Activated CD4-positive, alpha-beta T cell treated with anti-CD3 and anti-CD28 coated beads for 1 hour (primary cell): ENCODE measurements at regions not wholly inside any gene's neighbourhood (a gene's known extent, or its start where the extent isn't known, plus 50 kb on each side); places are given as distances from the start of the nearest gene placed in this dataset.

ENCODE experiments used
- DNase-seq: peaks from one replicate; pipeline ENCODE4 v3.0.0-alpha.2; 2020

DNA sequence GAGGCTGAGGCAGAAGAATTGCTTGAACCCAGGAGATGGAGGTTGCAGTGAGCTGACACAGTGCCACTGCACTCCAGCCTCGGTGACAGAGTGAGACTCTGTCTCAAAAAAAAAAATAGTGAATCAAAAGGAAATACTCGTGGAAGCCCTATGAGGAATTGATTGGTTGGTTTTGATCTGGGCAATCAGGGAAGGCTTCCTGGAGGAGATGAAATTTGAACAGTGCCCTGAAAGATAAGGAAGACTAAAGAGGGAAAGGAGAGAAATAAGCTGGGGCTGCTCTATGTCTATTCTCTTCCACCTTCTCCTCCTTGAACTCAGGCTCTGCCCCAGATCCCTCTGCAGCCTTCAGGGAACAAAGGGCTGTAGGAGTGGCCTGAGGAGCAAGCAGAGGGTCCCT is 54.1 kb downstream of the IRF2BPL start:
- DNase-seq, result no peak

DNA sequence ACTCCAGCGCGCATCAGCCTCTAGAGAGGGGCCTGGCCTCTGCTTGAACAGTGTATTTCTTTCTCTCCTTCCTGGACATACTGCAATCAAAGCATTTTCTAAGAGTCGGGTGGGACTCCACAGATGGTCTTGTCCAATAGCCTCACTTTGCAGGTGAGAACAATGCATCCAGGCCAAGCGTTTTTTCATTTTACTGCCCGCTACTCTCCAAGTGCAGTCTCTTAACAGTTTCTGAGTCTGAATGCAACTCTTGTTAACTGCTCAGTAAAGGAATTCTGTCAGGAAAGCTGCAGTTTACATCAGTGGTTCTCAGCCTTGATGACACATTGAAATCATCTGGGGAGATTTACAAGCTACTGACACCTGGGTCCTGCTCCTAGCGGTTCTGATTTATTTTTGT is 57.0 kb downstream of the IRF2BPL start:
- DNase-seq, result no peak

DNA sequence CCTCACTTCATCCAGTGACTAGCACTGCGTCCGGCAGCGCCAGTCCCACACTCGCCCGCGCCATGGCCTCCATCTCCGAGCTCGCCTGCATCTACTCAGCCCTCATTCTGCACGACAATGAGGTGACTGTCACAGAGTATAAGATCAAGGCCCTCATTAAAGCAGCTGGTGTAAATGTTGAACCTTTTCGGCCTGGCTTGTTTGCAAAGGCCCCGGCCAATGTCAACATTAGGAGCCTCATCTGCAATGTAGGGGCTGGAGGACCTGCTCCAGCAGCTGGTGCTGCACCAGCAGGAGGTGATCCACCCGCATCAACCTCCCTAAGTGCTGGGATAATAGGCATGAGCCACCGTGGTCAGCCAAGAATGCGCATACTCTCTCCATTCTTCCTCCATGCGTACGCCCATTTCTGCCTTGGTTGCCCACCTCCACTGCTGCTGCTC is 59.9 kb downstream of the IRF2BPL start:
- no peak for DNase-seq

DNA sequence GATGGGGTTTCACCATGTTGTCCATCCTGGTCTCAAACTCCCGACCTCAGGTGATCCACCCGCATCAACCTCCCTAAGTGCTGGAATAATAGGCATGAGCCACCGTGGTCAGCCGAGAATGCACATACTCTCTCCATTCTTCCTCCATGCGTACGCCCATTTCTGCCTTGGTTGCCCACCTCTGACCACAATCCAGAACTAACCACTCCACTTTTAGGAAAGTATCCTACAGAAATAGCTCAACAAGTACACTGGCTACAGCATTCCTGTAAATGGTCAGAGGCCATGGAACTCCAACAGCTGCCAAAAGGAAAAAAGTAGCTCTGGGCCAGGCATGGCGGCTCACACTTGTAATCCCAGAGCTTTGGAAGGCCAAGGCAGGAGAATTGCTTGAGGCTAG is 60.7 kb downstream of the IRF2BPL start:
- DNase-seq, result no peak

DNA sequence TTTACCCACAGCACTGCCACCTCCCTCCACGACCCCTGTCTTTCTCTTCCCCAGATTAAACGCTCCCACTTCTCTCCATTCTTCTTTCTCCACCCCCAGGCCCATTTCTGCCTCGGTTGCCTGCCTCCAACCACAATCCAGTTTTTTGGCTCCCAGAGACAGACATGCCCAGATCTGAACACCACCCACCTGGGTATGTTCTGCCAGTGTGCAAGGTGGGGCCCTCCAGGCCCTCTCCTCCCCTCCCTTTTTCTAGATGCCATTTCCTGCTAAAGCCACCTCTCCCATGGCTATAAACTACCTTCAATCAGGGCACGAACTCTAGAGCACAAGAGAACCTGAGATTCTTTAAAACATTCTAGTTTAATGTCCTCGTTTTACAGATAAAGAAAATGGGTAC is 63.3 kb downstream of the IRF2BPL start:
- no peak for DNase-seq

DNA sequence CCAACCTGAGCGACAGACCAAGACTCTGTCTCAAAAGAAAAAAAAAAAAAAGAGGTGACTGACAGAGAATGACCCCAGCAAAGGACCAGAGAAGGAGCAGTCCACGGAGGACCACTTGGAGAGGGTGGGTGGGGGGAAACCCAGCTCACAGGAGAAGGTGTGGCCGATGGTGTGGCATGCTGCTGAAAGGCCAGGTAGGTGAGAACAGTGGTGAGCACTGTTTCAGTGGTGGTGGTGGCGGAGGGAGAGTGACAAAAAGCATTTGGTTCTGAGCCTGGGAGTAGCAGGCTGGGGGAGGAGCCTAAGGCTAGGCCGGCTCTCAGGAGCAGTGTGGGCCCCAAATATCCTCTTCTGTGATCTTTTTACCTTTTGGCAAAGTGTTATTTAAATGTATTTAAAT is 63.8 kb downstream of the IRF2BPL start:
- no peak for DNase-seq

DNA sequence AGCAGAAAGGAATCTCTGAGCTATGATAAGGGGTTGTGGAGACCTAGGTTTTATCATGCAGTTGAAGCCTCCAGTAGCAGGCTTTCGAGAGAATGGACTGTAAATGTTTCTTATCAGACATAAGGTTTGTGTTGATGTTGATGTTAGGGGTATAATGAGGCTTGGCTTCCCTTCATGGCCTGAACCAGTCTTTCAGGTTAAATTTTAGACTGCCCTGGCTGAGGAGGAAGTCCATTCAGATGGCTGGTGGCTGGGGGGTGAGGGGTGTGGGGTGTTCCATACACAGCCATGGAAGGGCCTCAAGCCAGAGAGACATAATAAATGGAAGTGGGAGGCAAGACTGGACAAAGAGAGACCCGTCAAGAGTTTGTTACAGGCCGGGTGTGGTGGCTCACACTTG is 65.1 kb downstream of the IRF2BPL start:
- no peak for DNase-seq

DNA sequence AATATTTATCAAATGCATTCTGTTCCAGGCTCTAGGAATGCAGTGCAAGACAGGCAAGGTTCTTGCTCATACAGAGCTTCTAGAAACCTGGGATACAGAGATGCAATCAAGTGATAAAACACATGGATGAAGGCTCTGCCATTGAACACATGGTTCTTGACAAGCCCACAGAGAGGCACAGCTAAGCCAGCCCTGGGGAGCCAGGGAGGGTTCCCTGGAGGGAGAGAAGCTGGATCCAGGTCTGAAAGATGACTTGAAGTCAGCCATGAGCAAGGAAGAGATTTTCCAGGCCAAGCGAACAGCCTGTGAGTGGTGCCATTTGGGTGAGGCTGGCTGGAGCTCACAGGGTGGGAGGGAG is 66.2 kb downstream of the IRF2BPL start:
- DNase-seq, result no peak

DNA sequence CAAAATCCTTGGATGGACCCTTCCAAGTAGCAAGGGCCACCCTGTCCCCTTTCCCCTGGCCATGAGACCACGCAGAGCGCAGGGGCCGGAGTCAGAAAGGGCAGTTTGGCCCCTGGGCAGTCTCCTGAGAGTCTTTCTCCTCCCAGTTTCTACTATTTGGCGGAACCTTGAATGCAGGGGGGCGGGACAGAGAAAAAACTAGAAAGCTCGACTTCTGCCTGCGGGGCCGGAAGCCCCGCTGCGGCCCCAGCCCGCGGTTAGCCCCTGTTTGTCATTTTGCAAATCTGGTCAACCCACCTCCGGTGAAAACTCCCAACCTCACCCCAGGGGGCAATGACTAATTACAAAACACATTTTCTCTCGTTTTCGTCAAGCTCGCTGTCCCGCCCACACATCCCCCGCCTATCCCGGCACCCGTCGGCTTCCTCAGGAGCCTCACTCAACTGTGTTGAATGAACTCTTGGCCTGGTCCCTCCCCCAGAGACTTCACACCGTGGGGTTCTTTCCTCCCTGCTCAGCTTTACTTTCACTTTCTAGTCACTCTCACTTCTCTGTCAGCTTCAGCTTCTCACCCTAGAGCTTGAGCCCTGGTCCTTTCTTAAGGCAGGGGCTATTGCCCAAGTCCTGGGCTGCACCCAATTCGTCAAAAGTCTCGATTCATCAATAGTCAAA is 66.7 kb downstream of the IRF2BPL start:
- DNase-seq, result peak; percentile 91

DNA sequence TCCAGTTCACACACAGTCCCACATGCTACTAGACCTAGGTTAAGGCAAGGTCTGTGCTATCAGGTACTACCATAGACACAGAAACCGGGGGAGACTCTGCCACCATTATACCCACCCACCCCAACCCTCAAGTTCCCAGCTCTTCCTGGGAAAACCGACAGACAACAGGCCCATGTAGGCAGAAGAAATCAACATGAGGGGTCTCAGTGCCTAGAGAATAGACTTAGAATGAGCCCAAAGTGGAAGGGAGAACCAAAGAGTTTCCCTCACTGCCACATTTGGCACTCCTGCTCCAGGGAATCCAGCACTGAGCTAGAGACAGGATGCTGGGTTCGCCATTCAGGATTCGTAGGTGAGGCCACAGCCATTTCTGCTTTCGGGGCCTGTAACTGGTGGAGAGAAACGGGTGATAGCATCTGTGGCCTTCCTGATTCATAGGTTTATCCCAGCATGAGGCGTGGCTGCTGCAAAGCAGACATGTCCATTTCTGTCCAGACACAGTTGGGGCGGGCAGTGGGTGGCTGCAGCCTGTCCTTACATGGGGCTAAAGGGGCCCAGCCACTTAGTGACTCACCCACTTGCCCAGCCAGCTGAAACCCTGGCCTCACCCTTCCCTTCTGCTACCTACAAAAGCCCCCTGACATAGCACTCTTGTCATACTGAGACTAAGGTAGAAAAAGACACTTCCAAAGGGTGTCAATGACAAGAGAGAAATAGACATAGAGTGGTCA is 69.4 kb downstream of the IRF2BPL start:
- DNase-seq, result no peak

DNA sequence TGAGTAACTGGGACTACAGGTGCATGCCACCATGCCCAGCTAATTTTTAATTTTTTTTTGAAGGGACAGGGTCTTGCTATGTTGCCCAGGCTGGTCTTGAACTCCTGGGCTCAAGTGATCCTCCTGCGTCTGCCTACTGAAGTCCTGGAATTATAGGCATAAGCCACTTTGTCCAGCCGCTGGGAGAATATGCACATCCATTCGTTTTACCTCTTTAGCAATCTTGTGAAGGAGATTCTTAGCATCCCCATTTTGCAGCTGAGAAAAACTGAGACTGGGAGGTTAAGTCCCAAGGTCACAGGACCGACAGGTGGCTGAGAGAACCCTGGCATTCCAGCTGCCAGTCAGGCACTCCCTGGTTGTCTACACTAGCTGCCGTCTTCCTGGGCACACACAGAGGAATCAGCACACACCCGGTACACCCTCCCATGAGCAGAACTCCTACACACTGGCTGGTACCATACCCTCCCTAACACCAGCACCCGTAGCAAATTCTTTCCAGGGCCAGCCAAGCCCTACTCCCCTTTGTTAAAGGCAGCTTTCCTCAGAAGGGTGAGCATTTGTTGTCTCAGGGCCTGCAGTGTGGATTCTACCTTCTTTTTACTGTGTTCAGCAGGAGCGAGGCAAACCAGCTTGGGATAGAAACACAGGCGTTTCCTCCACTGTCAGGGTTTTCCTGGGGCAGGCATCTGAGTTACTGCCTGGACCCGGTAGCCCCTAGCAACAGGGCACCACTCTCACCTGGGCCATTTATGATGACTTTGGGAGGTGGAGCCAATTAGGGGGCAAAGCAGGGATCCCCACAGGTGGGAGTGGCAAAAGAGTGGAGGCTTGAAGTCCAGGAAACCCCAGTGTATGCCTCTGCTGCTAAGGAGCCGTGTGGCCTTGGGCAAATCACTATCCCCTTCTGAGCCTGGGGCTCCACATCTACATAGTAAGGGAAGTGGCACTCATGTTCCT is 70.2 kb downstream of the IRF2BPL start:
- DNase-seq, result no peak

DNA sequence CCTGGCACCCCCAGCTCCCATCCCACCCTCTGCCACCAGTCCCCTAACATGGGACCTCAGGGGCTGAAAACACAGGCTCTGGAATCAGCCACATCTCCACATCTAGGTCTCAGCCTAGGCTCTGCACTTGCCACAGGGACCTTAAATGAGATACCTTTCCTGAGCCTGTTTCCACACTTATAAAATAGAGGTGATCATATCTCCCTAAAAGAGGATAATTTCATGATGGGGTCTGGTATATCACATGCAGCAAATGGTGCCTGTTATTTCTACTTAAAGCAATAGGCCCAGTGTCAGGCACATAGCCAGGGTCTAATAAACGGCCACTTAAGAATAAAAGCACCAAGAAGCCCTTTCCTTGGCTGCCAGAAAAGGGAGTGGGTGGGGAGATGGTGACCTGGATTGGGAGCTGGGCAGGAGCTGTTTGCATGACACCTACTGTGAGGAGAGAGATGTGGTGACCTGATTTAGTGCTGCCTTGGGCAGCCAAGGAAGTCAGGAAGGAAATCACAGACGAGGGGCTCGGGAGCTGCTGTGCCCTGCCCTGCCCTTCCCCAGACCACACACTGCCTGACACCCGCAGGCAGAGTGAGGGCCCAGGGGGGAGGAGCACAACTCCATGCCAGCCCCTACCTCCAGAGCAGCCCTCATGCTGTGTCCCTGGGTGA is 71.2 kb downstream of the IRF2BPL start:
- DNase-seq, result no peak

DNA sequence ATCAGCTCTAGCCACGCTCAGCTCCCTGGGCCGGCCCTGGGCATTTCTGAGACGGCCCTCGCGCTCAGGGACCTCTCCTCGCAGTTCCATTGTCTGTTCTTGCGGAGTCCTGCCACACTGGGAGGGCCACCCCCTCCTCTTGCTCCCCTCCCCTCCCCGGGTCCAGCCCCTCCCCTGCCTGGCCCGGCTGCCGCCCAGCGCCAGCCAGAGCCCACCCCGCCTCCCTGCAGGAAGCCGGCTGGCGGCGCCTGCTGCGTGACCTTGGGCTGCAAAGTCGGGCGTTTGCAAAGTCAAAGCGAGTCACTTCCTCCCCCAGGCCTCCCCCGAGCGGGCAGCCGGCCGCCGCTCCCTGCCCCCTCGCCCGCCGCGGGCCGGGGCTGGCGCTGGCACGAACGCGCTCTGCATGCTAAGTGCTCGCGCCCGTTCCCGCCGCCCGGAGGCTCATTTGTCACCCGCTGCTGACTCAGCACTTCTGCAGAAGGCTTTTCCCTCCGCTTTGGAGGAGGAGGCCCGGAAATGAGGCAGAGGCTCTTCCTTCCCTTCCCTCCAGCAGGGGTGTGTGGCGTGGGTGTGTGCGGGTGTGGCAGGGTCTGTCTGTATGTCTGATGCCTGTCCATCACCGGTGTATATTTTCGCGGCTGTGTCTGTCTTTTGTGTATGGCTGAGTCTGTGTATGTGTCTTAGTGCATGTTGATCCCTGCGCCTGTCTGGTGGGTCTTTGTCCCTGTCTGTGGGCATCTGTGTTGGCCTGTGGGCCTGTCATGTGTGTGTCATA is 72.0 kb downstream of the IRF2BPL start:
- DNase-seq, result peak; percentile 76

DNA sequence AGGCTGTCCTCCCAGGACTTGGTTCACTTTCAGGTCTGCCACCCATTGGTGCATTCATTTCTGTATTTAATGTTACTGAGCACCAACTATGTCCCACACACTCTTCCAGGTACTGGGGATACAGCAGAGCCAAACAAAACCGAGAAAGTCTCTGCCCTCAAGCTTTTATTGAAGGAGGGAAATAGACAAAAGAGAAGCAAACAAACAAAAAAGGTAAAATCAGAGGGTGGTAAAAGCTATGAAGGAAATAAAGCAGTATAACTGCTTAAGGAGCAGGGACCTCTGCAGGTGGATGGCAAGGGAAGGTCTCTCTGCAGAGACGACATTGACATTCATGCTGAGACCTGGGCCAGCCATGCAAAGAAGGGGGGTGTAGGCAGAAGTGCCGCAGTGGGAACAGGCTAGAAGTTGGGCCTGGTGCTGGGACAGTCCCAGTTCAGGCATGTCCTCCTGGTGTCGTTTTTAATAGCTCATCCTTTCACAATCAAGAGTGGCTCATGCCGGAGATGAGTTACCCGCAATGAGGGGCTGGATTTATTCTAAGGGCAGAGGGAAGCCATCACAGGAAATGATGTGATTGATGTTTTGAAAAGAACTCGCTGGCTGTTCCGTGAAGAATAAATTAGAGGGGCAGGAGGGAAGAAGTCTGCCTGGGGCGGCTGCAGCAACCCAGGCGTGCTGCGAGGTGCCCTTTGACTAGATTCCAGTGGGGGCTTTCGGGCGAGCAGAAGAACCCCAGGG is 72.8 kb downstream of the IRF2BPL start:
- peak; percentile 36 for DNase-seq

DNA sequence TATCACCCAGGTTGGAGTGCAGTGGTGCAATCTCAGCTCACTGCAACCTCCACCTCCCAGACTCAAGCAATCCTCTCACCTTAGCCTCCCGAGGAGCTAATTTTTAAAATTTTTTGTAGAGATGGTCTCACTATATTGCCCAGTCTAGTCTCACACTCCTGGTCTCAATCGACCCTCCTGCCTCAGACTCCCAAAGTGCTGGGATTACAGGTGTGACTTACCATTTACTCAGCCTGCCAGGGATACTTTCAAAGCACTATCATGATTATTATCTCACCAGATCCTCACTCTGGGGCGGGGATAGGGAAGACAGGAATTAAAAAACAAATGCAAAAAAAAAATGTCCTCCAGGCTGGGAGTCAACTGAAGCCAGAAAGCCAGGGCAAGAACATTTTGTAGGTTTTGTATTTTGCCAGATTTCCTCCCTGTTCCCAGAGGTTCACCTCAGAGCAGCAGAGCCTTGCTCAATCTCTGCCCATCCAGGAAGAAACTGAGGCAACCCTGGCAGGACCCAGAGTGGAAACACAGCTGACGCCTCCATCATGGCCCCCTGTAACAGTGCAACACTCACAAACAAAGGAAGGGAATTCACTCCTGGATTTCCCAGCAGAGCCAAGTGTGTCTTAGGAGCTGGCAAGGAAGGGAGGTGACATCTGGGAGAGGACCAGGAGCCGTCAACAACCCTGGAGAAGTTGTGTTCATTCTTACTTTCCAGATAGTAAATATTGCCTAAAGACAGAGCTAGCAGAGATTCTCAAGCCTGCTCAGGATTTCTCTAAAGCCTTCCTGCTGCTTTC is 73.9 kb downstream of the IRF2BPL start:
- no peak for DNase-seq

DNA sequence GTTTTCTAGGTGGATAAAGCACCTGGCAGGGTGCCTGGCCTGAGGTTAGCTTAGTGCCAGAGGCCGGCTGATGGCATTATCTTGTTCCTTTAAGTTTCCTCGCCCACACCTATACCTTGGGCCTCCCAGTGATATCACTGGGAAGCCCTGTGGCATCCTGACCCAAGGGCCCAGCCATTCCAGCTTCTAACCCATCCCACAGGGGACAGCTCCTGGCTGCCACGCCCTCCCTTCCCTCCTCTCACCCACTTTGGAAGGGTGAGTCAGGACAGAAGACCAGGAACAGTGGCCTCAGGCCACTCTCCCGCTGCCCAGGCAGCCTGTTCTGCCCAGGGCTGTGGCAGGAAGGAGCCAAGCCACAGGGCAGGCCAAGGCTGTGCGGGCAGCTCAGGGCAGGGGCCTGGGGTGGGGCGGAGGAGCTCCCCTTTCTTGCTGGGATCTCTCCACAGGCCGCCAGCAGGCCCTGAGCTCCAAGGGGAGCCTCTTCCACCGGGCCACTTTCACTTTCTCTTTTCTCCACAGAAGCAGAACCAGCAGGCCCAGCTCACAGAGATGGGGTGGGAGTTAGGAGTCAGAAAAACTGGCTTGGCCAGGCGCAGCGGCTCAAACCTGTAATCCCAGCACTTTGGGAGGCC is 75.1 kb downstream of the IRF2BPL start:
- peak; percentile 29 for DNase-seq

DNA sequence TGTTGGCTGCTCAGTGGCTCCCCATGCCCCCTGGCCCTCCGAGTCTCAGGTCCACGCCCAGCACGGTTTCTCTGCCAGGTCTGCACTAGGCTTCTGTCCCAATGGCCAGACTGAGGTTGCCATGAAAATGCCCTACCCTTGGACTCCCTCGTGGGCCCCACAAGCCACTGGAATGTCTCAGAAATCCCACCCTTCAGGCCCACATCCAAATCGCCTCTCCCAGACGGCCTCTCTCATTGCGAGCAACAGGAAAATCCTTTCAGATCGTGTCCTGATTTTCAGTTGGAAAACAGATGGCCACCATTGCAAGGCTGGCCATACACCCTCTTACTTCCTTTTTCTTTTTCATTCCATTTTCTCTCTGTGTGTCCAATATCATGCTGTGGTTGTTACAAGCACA is 77.3 kb downstream of the IRF2BPL start:
- no peak for DNase-seq

DNA sequence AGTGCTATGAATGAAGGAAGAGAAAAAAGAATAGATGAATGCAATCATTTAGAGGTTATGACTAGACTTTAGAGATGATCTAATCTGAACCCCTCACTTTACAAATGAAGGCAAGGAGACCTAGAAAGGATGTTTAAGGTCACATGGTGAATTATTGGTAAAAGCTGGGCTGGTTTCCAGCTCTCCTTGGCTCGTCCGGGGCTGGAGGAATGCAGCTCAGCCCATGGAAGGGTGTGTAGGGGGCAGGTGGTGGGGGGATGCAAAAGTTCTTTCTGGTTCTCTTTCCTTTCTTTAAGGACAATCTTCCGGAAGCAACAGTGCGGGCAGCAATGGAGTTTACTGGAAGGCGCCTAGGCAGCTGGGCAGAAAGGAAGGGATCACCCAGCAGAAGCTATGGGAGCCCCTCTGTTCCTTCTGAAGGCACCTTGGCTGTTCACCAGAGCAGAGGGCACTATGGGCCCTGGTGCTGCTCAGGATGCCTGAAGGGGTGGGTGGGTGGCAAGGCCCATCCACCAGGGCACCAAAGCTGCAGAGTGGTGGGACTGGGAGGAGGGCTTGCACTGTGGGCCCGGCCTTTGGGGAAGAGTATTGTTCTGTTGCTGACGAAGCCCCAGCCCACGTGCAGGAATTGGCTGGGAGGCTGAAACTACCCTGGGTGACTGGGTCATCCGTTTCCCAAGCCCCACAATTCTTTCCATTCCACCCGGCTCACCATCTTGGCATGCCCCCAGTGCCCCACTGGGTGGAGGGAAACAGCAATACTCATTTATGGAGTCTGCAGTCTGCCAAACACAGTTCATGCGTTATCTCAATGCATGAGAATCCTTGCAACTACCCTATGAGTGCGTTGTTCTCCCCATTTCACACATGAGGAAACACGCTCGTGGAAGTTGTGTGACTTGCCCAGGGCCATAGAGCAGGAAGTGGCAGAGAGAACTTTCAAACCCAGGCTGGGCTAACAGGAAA is 78.2 kb downstream of the IRF2BPL start:
- no peak for DNase-seq

DNA sequence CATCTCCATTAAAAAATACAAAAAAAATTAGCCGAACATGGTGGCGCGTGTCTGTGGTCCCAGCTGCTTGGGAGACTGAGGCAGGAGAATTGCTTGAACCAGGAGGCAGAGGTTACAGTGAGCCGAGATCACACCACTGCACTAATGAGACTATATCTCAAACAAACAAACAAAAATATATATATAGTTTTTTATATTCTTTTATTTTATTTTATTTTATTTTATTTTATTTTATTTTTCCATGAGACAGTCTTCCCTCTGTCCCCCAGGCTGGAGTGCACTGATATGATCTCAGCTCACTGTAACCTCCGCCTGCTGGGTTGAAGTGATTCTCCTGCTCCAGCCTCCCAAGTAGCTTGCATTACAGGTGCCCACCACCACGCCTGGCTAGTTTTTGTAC is 79.5 kb downstream of the IRF2BPL start:
- no peak for DNase-seq
